GM06990 (cell line): ENCODE measurements at regions not wholly inside any gene's neighbourhood (a gene's known extent, or its start where the extent isn't known, plus 50 kb on each side); places are given as distances from the start of the nearest gene placed in this dataset.

Source experiments
- DNase-seq: peaks from one replicate; pipeline ENCODE4 v3.0.0-alpha.2; 2011; ENCODE audit not compliant: insufficient read length; ENCODE audit errors: extremely low read depth
- H3K27me3 ChIP-seq: replicated peaks from 2 replicates; pipeline ENCODE4 v1.6.0; 2011; ENCODE audit warnings: low read length; ENCODE audit not compliant: control insufficient read depth, insufficient read depth
- H3K36me3 ChIP-seq: 2 replicates; pipeline ENCODE4 v1.5.1; 2011; ENCODE audit warnings: low read length; ENCODE audit not compliant: control insufficient read depth, insufficient read depth
- H3K4me3 ChIP-seq: replicated peaks from 2 replicates; pipeline ENCODE4 v1.5.1; 2011; ENCODE audit warnings: low read depth, mild to moderate bottlenecking, control low read depth, low read length
- TF ChIP-seq, protein P1 (sequence below): IDR thresholded peaks from 2 replicates; pipeline ENCODE4 v1.5.1; 2011; ENCODE audit warnings: low read length, control low read depth, mild to moderate bottlenecking, inconsistent platforms; ENCODE audit not compliant: insufficient read depth, poor library complexity, severe bottlenecking

DNA sequence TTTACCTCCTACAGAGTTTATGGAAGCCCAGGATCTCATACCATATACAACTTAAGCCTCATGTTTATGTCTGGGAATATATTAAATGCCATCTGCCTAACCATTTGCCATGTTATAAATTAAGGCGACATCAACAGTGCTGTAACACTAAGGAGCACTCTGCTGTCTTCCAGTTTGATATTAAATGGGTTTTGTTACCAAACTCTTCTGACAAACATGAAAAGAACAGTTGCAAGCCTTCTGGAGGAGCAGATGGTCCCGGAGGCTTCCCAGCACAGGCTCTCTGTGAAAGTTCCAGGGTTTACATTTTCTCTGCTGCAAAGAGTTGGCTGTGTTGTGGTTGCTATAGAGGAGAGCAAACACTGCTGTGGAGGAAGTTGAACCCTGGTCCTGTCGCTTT is 545.3 kb upstream of the SALL1 start:
- no peak for DNase-seq
- Histone ChIP-seq H3K4me3 (no peak overlapping the region), H3K36me3 (no peaks in the 10 kb centered on the region), H3K27me3 (no peaks in the 10 kb centered on the region)
- TF ChIP-seq, protein P1, sequence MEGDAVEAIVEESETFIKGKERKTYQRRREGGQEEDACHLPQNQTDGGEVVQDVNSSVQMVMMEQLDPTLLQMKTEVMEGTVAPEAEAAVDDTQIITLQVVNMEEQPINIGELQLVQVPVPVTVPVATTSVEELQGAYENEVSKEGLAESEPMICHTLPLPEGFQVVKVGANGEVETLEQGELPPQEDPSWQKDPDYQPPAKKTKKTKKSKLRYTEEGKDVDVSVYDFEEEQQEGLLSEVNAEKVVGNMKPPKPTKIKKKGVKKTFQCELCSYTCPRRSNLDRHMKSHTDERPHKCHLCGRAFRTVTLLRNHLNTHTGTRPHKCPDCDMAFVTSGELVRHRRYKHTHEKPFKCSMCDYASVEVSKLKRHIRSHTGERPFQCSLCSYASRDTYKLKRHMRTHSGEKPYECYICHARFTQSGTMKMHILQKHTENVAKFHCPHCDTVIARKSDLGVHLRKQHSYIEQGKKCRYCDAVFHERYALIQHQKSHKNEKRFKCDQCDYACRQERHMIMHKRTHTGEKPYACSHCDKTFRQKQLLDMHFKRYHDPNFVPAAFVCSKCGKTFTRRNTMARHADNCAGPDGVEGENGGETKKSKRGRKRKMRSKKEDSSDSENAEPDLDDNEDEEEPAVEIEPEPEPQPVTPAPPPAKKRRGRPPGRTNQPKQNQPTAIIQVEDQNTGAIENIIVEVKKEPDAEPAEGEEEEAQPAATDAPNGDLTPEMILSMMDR = no peak

DNA sequence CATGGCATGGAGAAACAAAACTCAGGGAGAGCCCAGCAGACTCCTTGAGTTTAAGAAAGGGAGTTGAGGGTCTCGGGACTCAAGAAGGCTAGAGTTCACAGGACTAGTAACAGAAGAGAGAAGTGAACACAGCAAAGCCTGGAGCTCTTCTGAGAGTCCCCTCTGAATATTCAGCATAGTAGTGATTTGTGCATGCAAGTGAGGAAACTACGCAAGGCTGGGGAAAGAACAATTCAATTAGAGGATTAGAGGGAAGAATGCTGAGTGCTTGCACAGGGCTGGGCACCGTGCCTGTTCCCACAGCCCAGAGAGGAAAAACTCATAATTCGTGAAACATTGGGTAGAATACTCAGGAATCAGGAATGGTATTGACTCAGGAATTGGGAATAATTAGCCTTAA is 540.0 kb upstream of the SALL1 start:
- no peak overlapping the region for H3K4me3 ChIP-seq
- TF ChIP-seq, protein P1 = no peak
- H3K27me3 ChIP-seq = no peaks in the 10 kb centered on the region
- H3K36me3 ChIP-seq = no peaks in the 10 kb centered on the region
- no peak for DNase-seq

DNA sequence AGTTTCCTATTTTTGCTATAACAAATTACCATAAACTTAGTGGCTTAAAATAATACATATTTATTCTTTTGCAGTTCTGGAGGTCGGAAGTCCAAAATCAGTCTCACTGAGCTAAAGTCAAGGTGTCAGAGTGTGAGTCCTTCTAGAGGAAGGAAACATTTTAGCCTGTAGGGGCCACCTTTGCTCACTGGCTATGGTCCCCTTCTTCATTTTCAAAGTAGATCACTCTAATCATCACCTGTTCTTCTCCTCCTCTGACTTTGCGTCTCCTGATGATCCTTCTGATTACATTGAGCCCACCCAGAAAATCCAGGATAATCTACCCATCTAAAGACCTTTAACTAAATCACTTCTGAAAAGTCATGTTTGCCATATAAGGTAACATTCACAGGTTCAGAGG is 534.4 kb upstream of the SALL1 start:
- Histone ChIP-seq H3K36me3 (no peaks in the 10 kb centered on the region), H3K27me3 (no peaks in the 10 kb centered on the region), H3K4me3 (no peak overlapping the region)
- DNase-seq = no peak
- TF ChIP-seq, protein P1 = no peak

DNA sequence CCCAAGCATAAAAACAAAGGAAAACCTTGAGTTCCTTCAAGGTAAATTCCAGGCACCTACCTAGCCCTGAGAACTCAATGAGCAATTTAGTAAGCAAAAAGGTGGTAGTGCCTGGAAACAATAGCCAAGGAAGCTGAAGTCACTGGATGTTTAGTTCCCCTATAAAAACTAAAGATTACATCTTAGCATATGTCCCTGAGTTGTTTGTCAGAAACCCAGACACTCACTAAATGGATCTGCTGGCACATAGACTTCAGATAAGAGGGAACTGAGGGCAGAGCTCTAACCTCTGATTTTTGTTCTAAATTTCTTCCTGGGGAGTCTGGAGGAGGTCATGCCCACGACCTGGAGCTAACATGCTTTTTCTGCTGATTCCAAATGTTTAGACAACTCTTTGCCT is 532.8 kb upstream of the SALL1 start:
- Histone ChIP-seq H3K4me3 (no peak overlapping the region), H3K27me3 (no peaks in the 10 kb centered on the region), H3K36me3 (no peaks in the 10 kb centered on the region)
- TF ChIP-seq, protein P1 = no peak
- no peak for DNase-seq

DNA sequence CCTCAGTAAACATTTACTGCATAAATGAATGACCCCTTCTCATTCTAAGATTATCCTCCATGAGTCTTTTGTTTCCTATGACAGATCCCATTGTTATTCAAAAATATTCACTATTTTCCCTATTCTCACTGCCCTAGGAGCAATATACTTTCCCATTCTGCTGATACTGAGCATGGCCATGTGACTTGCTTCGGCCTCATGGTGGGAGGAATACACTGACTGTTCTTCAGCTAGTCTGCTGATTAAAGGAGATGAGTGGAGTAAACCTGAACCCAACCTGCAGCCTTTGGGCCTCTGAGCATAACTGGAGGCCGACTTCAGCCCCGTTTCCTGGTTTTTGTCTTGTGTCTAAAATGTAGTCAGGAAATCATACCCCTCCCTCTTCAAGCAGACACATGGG is 531.8 kb upstream of the SALL1 start:
- no peak for DNase-seq
- TF ChIP-seq, protein P1 = no peak
- no peak overlapping the region for H3K4me3 ChIP-seq

DNA sequence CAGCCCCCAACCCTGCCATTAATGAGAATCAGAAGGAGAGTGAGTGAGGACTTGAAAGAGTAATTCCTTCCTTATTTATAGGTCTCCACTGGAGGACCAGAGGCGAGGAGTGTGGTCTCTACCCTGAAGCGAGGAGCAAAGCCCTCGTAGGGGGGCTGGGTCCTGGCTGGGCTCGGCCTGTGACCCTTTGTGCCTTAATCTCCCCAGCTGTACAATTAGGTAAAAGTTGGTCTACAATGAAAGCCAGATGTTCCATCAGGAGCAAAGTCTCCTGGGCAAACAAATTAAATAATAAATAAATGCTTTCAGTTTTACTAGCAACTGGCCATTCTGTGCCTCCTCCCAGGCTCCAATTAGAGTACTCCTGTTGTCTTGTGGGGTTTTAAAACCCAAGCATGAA is 523.5 kb upstream of the SALL1 start:
- no peaks in the 10 kb centered on the region for H3K36me3 ChIP-seq
- H3K4me3 ChIP-seq = no peak overlapping the region
- no peaks in the 10 kb centered on the region for H3K27me3 ChIP-seq
- DNase-seq = no peak
- TF ChIP-seq, protein P1 = no peak

More for the DNA sequence above, 531.8 kb upstream of the SALL1 start:
- Histone ChIP-seq H3K36me3 (no peaks in the 10 kb centered on the region), H3K27me3 (no peaks in the 10 kb centered on the region)
